IPS-11a (cell line): ENCODE measurements at regions not wholly inside any gene's neighbourhood (a gene's known extent, or its start where the extent isn't known, plus 50 kb on each side); places are given as distances from the start of the nearest gene placed in this dataset.

ENCODE experiments used
- H3K4me3 ChIP-seq: one replicate; pipeline ENCODE4 v1.5.1; 2013; ENCODE audit warnings: low read depth, low read length, control low read depth

DNA sequence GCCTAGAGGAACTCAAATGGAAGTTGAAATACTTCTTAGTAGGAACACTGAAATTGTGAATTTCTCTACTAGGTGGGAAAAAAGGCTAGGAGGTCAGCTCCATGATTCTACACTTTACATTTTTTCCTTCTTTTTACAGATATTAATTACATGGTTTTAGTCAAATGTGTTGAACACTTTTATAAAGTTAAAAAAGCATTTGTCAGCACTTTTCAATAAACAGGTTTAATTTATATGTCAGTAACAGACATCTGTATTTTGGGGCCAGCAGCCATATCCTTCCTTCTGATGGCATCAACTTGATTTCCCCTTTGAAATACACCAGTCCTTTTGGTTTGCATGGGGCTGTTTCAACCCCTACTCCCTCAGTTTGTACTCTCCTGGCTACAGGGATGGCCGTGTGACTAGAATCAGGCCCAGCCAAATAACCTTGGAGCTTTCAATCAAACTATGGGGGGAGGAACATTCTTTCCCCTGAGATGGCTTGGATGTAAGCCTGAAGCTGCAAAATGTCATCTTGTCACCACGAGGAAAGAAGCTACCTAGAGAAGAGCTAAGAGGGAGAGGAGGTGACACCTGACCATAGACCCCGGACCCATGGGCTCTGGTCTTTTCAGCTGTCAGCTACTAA, 171.0 kb upstream of the NEBL start:
- no peak overlapping the region for H3K4me3 ChIP-seq

DNA sequence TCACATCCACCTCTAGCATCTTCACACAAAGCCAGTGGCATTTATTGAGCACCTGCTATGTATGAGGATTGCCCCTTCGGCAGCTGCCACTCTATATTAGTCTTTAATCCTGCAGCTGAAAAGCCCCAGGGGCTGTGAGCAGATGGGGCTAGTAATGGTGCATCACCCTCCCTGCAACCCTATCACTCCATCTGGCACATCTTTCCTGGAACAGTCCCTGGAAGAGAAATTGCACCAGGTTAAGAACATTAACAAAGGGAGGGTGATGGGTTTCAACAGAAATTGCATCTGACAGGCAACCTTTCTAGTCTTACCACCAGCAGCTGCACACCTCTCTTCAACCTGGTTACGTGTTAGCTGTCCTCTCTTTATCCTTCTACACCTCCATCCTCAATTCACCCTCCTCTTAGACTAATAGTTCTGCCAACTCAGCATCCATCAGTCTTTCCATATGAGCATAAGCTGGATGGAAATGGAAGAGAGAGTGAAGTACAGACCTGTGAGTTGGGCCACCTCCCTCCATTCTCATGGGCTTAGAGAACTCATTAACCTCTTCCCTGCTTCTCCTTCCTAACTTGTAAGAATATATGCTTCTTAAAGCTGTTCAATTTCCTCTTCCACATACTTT, 168.6 kb upstream of the NEBL start:
- no peak overlapping the region for H3K4me3 ChIP-seq

DNA sequence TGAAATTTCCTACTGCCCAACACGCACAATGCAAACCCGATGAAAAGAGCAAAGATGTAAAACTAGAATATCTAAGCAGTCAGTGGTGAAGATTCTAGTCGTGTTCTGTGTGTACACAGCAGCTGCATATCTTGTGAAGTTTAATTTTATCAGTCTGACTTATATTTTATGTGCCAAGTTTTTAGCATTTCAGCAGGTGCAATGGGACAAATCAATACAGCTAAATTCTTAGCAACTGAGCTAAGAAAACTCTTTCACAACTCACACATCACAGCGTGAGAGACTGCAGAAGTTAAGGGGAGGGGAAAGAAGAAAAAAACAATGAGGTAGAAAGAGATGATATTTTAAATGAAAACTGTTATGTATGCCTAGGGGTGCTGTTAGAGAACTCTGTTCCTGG, 164.9 kb upstream of the NEBL start:
- H3K4me3 ChIP-seq: no peak overlapping the region

DNA sequence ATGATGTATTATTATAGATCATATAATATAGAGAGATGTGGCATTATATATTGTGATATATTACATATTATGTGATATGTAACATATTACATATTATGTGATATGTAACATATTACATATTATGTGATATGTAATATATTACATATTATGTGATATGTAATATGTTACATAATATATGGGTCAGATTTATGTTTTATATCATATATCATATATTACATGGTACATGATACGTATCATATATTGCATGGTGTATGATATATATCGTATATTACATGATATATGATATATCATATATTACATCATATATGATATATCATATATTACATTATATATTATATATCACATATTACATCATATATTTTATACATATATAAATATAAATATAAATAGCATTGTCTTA, 164.1 kb upstream of the NEBL start:
- no peak overlapping the region for H3K4me3 ChIP-seq

DNA sequence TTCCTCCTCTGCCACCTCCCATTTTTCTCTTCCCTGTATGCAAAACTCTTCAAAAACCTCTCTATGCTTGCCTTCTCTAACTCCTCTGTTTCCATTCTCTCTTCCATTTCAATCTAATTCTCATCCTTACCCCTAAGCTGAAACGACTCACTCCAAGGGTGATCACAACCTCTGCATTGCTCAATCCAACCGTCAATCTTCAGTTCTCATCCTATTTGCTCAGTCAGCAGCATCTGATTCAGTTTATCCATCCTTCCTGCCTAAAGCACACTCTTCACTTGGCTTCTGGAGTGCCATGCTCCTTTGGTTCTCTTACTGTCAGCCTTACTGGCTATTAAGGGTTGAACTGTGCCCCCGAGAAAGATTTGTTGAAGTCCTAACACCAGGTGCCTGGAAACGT, 163.5 kb upstream of the NEBL start:
- H3K4me3 ChIP-seq: no peak overlapping the region

DNA sequence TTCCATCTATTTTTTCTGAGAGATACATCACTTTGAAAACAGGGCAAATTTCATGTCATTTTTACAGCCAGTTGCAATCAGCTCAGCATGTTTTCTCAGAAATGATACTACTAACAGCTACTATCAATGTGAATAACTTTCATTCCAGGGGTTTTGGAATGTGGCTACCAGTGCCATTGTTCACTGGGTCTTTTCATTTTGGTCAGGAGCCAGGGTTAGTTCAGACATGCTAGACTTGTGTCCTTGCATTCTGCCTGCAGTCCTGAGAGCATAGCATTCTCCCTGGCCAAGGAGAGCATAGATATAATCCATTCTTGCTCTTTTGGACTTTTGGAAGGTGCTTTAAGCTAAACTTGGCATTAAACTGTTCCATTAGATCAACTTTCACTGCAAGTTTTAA, 160.9 kb upstream of the NEBL start:
- H3K4me3 ChIP-seq: no peak overlapping the region

DNA sequence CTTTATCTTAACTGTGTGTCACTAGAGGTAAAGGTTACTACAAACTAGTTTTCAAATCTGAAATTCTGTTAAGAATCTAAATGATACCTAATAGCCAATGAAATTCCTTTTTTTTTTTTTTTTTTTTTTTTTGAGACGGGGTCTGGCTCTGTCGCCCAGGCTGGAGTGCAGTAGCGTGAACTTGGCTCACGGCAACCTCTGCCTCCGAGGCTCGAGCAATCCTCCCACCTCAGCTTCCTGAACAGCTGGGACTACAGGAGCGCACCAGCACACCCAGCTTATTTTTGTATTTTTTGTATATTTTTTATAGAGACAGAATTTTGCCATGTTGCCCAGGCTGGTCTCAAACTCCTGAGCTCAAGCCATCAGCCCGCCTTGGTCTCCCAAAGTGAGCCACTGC, 160.3 kb upstream of the NEBL start:
- no peak overlapping the region for H3K4me3 ChIP-seq

DNA sequence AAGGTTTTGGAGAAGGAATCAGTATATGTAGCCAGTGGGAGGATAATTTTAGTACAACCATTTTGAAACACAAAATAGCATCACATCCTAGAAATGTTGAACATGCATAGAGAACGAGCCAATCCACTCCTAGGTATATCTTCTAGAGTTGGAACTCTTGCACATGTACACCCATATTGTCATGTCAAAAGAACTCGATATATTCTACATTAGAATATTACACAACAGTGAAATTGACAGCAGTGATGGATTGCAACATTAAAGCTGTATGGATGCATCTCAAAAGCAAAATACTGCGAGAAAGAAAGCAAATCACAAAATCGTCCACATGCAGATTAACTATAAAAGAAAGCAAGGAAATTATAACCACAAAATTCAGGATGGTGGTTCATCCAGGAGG, 159.3 kb upstream of the NEBL start:
- H3K4me3 ChIP-seq: no peak overlapping the region

DNA sequence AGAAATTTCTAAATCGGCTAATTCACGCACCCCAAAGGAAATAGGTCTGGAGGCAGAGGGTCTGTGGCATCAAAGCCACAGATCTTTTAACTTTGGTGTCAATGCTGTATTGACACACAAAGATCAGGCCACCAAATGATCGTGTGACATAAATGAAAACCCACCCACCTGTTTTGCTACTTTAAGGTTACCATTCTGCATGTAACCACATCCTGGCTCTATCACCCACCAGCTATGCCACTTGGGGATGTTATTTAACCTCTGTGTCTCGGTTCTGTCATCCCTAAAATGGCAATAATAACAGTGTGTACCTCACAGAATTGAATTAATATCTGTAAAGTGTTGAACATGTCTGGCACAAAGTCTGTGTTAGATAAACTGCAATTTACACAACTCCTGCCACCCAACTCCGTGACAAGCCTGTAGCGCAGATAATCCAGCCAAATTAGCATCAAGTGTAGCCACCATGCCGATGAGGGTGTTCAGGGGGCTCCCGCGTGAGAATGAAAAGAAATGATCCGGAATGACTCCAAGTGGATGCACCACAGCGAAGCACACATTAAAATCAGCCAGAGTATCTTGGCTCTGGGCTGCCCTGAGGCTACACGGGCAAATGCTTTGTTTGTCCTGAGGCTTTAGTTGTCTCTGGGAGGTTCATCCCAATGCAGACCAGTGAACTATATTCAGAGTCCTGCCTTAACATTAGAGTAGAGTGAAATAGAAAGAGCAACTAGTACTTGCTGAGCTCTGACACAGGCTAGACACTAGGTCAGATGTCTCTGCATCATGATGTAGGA, 158.4 kb upstream of the NEBL start:
- no peak overlapping the region for H3K4me3 ChIP-seq

DNA sequence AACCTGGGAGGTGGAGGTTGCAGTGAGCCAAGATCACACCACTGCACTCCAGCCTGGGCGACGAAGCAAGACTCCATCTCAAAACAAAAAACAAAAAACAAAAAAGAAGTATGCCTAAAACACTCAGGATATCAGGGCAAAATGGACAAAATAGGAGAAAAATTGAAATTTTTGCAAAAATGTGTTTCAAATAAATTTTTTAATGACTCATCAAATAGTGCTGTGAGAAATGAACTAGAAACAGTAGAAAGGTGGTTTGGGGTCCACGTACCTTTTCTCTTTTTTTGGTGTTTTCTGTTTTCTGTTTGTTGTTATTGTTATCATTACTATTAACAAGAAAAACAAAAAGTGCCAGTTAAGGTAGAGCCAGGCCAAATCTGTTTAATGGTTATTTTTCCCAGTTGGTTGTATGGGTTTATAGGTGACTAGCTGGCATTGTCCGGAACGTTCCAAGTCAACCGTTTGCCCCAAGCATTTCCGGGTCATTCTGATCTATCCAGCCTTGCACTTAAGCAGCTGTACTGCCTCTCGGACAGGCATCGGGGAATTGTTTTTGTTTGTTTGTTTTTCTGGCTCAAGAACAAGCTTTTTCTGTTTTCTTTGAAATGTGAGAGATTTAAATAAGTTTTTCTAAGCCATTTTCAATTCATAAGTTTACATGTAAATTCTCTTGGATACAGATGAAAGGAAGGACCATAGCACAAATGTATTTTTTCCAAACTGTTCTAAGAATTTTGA, 157.0 kb upstream of the NEBL start:
- H3K4me3 ChIP-seq: no peak overlapping the region

DNA sequence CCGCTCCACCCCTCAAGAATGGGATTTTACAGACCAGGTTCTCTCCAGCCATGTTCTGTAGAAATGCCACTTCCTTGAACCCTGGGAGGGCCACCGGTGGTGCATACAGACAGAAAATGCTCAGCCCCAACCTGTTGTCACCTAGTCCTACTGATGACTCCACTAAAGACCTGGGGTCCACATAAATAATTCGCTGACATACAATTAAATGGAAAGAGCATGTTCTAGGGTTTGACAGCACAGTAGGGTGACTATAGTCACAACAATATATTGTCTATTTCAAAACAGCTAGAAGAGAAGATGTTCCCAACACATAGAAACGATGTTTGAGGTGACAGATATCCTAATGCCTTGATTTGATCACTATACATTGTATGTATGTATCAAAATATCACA, 155.6 kb upstream of the NEBL start:
- H3K4me3 ChIP-seq: no peak overlapping the region

DNA sequence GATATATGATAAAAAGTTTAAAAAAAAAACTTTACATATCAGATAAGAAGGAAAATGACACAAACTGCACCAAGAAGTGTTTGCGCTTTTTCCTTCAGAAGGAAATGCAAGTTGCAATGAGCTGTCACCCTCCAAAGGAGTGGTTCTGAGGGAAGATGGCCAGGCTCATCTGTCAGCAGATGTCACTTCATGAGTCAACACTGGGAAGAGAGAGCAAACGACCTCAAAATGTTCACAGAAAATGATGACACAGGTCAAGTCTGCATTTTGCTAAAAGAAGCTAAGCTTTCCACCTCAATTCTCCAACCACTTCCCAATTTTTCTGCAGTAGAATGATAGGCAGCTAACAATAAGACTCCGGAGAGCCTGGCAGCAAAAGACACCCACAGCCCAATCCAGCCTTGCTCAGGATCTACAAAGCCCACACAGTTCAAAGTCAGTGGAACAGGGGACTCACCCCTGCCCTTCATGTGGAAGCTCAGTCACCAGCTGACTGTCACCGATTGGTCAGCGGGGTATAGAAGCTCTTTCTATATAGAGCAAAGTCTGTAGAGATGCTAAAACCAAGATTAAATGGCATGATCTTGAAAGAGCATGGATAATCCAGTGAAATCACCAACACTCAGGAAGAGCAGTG, 155.1 kb upstream of the NEBL start:
- H3K4me3 ChIP-seq: no peak overlapping the region

DNA sequence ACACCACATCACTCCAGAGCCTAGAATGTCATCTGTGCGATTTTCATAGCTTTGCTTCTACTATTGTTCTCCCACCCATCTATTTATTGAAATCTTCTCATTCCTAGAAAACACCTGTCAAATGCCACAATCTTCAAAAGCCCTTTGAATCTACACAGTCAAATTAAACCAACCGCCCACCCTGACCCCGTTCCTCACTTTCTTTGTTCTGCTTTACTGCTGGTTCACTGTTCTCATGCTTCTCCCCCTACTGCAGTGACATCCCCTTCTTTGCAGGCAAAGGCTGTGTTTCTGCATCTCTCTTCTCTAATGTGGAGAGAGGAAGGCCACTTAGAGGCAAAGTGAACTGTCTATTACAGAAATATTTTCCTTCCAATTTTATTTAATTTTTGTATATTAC, 152.4 kb upstream of the NEBL start:
- no peak overlapping the region for H3K4me3 ChIP-seq

DNA sequence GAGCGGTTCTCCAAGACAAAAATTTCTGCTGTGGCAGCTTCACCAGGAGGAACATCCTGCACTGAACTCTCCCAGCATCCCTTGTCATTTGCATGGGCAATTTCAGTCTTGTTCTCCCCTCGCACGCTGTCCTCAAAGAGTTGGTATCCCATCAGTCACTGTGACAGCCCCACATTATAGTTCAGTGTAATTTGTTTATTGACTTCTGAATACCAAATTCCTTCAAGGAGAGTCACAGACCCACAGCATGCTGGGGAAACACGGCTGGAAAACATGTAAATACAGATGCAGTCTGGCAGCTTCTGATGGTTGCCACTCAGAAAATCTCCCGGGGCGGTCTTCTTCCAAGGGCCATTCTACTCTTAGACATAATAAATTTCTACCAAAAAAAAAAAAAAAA, 151.0 kb upstream of the NEBL start:
- H3K4me3 ChIP-seq: no peak overlapping the region

DNA sequence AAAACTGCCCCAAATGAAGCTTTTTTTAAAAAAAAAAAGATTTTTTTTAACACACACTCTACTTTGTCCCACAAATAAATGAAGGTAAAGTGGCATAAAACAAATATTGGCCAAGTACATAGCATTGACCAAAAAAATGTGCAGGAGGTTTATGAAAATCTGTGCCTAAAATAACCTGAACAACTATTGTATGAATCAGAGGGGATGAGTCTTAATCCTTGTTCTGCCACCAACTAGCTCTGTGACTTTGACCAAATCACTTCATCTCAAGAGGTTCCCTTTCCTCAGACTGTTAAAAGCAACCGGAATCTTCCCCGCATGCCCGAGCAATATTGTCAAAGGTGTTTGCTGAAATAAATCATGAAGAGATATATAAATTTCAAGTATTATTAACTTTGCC, 150.4 kb upstream of the NEBL start:
- H3K4me3 ChIP-seq: no peak overlapping the region

DNA sequence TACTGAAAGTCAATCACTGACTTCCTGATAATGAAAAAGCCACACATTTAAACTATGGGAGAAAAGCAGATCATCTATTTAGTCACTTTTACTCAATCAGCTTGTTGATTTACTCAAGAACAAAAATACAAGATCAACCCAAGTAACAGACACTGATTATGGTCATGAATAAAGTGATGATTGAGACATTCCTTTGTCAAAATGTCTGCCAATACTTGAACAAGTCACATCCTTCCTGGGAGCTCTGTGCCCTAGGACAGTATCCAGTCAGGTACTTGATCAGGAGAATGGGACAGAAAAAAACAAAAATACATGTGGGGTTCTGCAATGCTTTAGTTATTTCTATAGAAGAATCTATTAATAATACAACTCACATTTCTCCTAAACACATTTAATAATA, 150.0 kb upstream of the NEBL start:
- no peak overlapping the region for H3K4me3 ChIP-seq

DNA sequence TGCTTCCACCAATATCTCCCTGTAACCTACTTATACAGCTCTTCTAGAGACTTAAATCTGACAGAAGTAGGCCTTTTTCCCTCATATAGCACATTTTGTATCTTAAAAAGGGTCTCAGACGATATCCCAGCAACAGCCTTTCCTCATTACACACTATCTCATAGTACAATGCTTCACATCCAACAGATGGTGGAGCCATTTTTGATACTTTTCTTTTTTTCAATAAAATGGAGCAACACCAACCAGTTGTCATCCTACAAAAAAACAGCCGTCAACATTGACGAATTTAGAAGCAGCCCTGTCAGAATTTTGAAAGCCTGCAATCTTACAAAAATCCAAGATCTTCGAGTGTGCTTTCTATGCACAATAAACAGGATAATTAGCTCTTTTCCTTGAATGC, 145.9 kb upstream of the NEBL start:
- H3K4me3 ChIP-seq: no peak overlapping the region

DNA sequence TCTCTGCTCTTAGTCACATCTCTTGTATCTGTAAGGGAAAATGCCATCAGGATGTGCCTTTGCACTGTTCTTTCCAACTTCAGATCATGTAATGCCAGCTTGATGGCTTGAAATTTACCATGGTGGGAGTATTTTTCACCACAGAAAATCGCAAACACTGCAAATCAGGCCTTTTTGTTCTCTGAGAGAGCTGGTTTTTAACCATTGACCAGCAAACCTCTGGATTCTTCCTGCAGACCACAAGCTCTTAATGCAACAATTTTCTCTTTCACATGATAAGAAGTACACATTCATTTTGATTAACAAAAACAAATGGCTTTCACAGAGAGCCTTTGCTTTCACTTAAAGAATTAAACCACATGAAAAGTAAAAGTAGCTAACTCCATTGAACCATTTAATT, 145.4 kb upstream of the NEBL start:
- H3K4me3 ChIP-seq: no peak overlapping the region

DNA sequence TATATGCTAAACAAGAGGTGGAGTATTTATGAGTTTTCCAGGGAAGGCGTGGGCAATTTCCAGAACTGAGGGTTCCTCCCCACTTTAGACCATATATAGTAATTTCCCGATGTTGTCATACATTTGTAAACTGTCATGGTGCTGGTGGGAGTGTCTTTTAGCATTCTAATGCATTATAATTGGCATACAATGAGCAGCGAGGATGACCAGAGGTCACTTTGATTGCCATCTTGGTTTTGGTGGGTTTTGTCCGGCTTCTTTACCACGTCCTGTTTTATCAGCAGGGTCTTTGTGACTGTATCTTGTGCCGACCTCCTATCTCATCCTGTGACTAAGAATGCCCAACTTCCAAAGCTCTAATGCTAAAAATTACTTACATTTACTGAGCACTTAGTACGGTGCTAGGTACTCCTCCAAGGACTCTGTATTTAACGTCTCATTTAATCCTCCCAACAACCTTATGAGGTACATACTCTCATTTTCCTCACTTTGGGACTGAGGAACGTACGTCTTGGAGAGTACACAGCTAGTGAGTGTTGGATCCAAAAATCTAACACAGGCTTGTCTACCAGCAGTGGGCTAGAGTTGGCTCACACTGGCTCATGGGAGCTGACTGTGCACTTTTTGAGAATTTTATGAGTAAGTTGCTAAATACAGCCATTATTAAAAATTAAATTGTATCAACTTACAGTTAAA, 144.8 kb upstream of the NEBL start:
- H3K4me3 ChIP-seq: no peak overlapping the region

DNA sequence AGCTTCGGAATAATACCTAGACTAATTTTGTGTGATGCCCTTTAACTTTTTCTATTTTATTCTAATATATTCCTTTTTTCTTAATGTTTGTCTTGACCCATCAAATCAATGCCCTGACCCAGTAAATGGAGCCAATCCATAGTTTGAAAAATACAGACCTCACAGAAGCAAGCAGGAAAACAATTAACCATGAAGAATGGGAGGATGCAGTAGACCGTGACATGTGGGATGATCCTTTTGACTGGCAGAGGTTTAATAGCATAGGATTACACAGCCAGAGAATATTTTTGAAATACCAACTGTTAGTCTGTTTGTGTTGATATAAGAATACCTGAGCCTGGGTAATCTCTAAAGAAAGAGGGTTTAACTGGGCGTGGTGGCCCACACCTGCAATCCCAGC, 142.6 kb upstream of the NEBL start:
- H3K4me3 ChIP-seq: no peak overlapping the region

DNA sequence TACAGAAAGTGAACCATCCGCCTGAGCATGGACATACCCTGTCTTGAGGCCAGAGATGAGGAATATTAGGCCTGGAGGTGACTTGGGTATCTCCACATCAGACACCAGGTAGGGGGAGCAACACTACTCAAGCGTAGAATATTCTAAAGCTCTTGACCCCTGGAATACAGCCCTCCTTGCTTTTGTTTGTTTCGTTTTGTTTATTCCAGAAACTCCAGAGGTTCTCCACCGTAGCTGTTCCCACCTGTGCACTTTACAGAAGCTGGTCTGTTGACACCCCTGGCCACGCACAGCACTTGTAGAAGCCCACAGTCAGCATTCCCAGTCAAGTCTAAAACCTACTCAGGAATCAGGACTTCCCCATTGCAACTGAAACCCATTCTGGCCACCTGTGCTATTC, 139.6 kb upstream of the NEBL start:
- H3K4me3 ChIP-seq: no peak overlapping the region
